Prostate gland (tissue), 2 donors: ENCODE measurements at regions not wholly inside any gene's neighbourhood (a gene's known extent, or its start where the extent isn't known, plus 50 kb on each side); places are given as distances from the start of the nearest gene placed in this dataset.

Source experiments
- DNase-seq: peaks from one replicate; pipeline ENCODE4 v3.0.0-alpha.2; 2019; ENCODE audit warnings: low spot score
- H3K27ac ChIP-seq, 2 donors: fragments of 200-600 bp; sonication (generic); 2 replicates each; pipeline ENCODE4 v1.5.1; 2017 to 2019
- H3K27me3 ChIP-seq: fragments of 200-600 bp; sonication (generic); replicated peaks from 2 replicates; pipeline ENCODE4 v1.5.1; 2019; ENCODE audit not compliant: insufficient read depth
- H3K36me3 ChIP-seq, 2 donors: fragments of 200-600 bp; sonication (generic); 1 replicate in 1 of 2; 2 replicates in 1 of 2; pipeline versions ENCODE4 v1.5.1 to v1.8.1; 2017 to 2019
- H3K4me1 ChIP-seq: fragments of 200-600 bp; sonication (generic); replicated peaks from 2 replicates; pipeline ENCODE4 v1.5.1; 2019
- H3K4me3 ChIP-seq, 2 donors: fragments of 200-600 bp; sonication (generic); 2 replicates each; pipeline ENCODE4 v1.5.1; 2017 to 2019
- H3K9me3 ChIP-seq: fragments of 200-600 bp; sonication (generic); 2 replicates; pipeline ENCODE4 v1.5.1; 2017
- CTCF ChIP-seq, 4 experiments: fragments of 200-600 bp in 2 of 4; fragments of 450-650 bp in 2 of 4; sonication (generic) in 2 of 4; IDR thresholded peaks; 1 replicate in 3 of 4; 2 replicates in 1 of 4; pipeline ENCODE4 v1.5.1; 2016 to 2019; ENCODE audit warnings: antibody characterized with exemption in 4 of 4, mild to moderate bottlenecking in 2 of 4, moderate library complexity in 2 of 4
- POLR2A ChIP-seq: fragments of 450-650 bp; IDR thresholded peaks from one replicate; pipeline ENCODE4 v1.6.1; 2016; ENCODE audit warnings: antibody characterized with exemption, mild to moderate bottlenecking
- POLR2AphosphoS5 ChIP-seq: sonication (generic); formaldehyde crosslinking; IDR thresholded peaks from one replicate; pipeline ENCODE4 v1.6.1; 2017; ENCODE audit warnings: antibody characterized with exemption
- WGBS: methylation state at CpG from one replicate; pipeline ENCODE4 v1.1.5; 2018; 5-methylcytosine and 5-hydroxymethylcytosine counted together
- intact Hi-C: fragments of 100-400 bp; cut with DNase I; formaldehyde crosslinking; loops from one replicate; pipeline ENCODE4 v1.14.2; 2022

- Histone ChIP-seq H3K27me3 (no peaks in the 10 kb centered on the region), H3K27ac (no peak overlapping the region), H3K9me3 (no peaks in the 10 kb centered on the region), H3K36me3 (no peaks in the 10 kb centered on the region), H3K4me3 (no peak overlapping the region), H3K4me1 (no peaks in the 10 kb centered on the region)
- no peak for DNase-seq
- intact Hi-C loops, result no loop called here
- 79% methylated on average over 1 of the region's 1 CpG for WGBS
- TF ChIP-seq CTCF (IDR thresholded peaks at IDR 0.05) (no peak), POLR2A (no peak), POLR2AphosphoS5 (no peak)
Observed at GRCh38 chr5:66413931-66414330, 182.3 kb upstream of the MAST4 start.

GRCh38 chr5:66415208-66415607 lies 181.0 kb upstream of the MAST4 start:
- H3K27me3 ChIP-seq, result no peaks in the 10 kb centered on the region
- H3K9me3 ChIP-seq, result no peaks in the 10 kb centered on the region
- no peak for TF ChIP-seq POLR2A
- TF ChIP-seq CTCF (IDR thresholded peaks at IDR 0.05), result no peak
- no peak for TF ChIP-seq POLR2AphosphoS5
- H3K36me3 ChIP-seq, result no peaks in the 10 kb centered on the region
- intact Hi-C loops, result no loop called here
- H3K4me3 ChIP-seq, result no peak overlapping the region
- no peaks in the 10 kb centered on the region for H3K4me1 ChIP-seq
- no peak for DNase-seq
- H3K27ac ChIP-seq, result no peak overlapping the region

- Histone ChIP-seq H3K4me3 (no peak overlapping the region), H3K9me3 (no peaks in the 10 kb centered on the region), H3K36me3 (no peaks in the 10 kb centered on the region), H3K4me1 (no peaks in the 10 kb centered on the region), H3K27me3 (no peaks in the 10 kb centered on the region), H3K27ac (no peak overlapping the region)
- TF ChIP-seq POLR2A, result no peak
- no peak for TF ChIP-seq POLR2AphosphoS5
- TF ChIP-seq CTCF (IDR thresholded peaks at IDR 0.05), result no peak
- DNase-seq, result no peak
- intact Hi-C loops, result no loop called here
Observed at GRCh38 chr5:66416698-66417097, 179.5 kb upstream of the MAST4 start.

- Histone ChIP-seq H3K4me1 (no peaks in the 10 kb centered on the region), H3K27me3 (no peaks in the 10 kb centered on the region), H3K27ac (no peak overlapping the region), H3K9me3 (no peaks in the 10 kb centered on the region), H3K4me3 (no peak overlapping the region), H3K36me3 (no peaks in the 10 kb centered on the region)
- TF ChIP-seq POLR2AphosphoS5 (no peak), CTCF (IDR thresholded peaks at IDR 0.05) (no peak), POLR2A (no peak)
- no peak for DNase-seq
- intact Hi-C loops, result no loop called here
- WGBS, result 70% methylated on average over 2 of the region's 2 CpGs
Observed at GRCh38 chr5:66417781-66418180, 178.4 kb upstream of the MAST4 start.

- Histone ChIP-seq H3K27me3 (no peaks in the 10 kb centered on the region), H3K4me3 (no peak overlapping the region), H3K36me3 (no peaks in the 10 kb centered on the region), H3K27ac (no peak overlapping the region), H3K9me3 (no peaks in the 10 kb centered on the region), H3K4me1 (no peaks in the 10 kb centered on the region)
- WGBS, result 94% methylated on average over 3 of the region's 3 CpGs
- intact Hi-C loops, result no loop called here
- DNase-seq, result no peak
- TF ChIP-seq CTCF (IDR thresholded peaks at IDR 0.05) (no peak), POLR2A (no peak), POLR2AphosphoS5 (no peak)
Observed at GRCh38 chr5:66423484-66423883, 172.7 kb upstream of the MAST4 start.
